Small intestine (tissue), 7 donors: ENCODE measurements at regions not wholly inside any gene's neighbourhood (a gene's known extent, or its start where the extent isn't known, plus 50 kb on each side); places are given as distances from the start of the nearest gene placed in this dataset.
"Not testable (repeated sequence)": the region's sequence is repeated elsewhere in the genome, so short reads cannot be mapped to it uniquely, and the experiment has no call there.

ENCODE experiments used
- DNase-seq, 2 donors: peaks; one replicate each; pipeline versions ENCODE4 v3.0.0 to v3.0.0-alpha.2; 2013
- FAIRE-seq: peaks from 2 replicates; lab custom pipeline; 2012; peaks lifted over from hg19 to GRCh38; lab: Jason Lieb, UNC
- H3K27ac ChIP-seq, 3 donors: one replicate each; pipeline ENCODE4 v1.5.1; 2013; ENCODE audit warnings: low read length in 2 of 3, mild to moderate bottlenecking in 2 of 3, control low read depth in 1 of 3, inconsistent platforms in 1 of 3, low read depth in 1 of 3, moderate library complexity in 1 of 3
- H3K27me3 ChIP-seq, 3 donors: one replicate each; pipeline ENCODE4 v1.6.1; 2013; ENCODE audit warnings: low read length in 3 of 3, inconsistent platforms in 1 of 3; ENCODE audit not compliant: control insufficient read depth in 3 of 3, insufficient read depth in 3 of 3
- H3K36me3 ChIP-seq, 3 donors: one replicate each; pipeline ENCODE4 v1.6.1; 2013; ENCODE audit warnings: low read length in 3 of 3, inconsistent platforms in 1 of 3, low read depth in 1 of 3, mild to moderate bottlenecking in 1 of 3, moderate library complexity in 1 of 3; ENCODE audit not compliant: control insufficient read depth in 3 of 3, insufficient read depth in 2 of 3
- H3K4me1 ChIP-seq, 3 donors: one replicate each; pipeline ENCODE4 v1.6.1; 2013; ENCODE audit warnings: low read length in 2 of 3, inconsistent platforms in 1 of 3, low read depth in 1 of 3, mild to moderate bottlenecking in 1 of 3, moderate library complexity in 1 of 3; ENCODE audit not compliant: control insufficient read depth in 3 of 3, insufficient read depth in 2 of 3
- H3K4me3 ChIP-seq, 3 donors: one replicate each; pipeline ENCODE4 v1.5.1; 2013; ENCODE audit warnings: low read length in 3 of 3, control low read depth in 1 of 3, inconsistent platforms in 1 of 3, low read depth in 1 of 3, mild to moderate bottlenecking in 1 of 3, moderate library complexity in 1 of 3
- H3K9me3 ChIP-seq, 2 donors: one replicate each; pipeline ENCODE4 v1.6.1; 2013; ENCODE audit warnings: low read depth in 1 of 2, low read length in 1 of 2; ENCODE audit not compliant: control insufficient read depth in 2 of 2, insufficient read depth in 1 of 2
- WGBS, 3 donors: extraction: QIAGEN DNeasy Blood & Tissue Kit; methylation state at CpG; one replicate each; pipeline ENCODE4 v1.1.7; 2013; 5-methylcytosine and 5-hydroxymethylcytosine counted together
- donor health status: healthy with polysubstance abuse.
- donor health status: control.
- donor health status: control.
- donor health status: Bipolar disorder and iron deficiency.
- donor health status: healthy.

GRCh38 chr11:29600151-29600575 lies 416.7 kb downstream of the KCNA4 start:
- not testable (repeated sequence) for H3K4me3 ChIP-seq, H3K9me3 ChIP-seq, FAIRE-seq, H3K4me1 ChIP-seq, H3K36me3 ChIP-seq, H3K27ac ChIP-seq, H3K27me3 ChIP-seq, DNase-seq
- WGBS, 3 donors = 95 to 99% (median 97%) methylated on average over 24 to 27 of the region's 27 CpGs

- Histone ChIP-seq H3K27me3 (no peaks in the 10 kb centered on the region), H3K4me3 (no peak overlapping the region), H3K36me3 (no peaks in the 10 kb centered on the region), H3K4me1 (no peaks in the 10 kb centered on the region), H3K27ac (no peak overlapping the region), H3K9me3 (no peaks in the 10 kb centered on the region)
- DNase-seq = no peak
- FAIRE-seq = no peak
Measured at GRCh38 chr11:29584342-29584741, 432.5 kb downstream of the KCNA4 start.

- DNase-seq (no peak), FAIRE-seq (no peak)
- Histone ChIP-seq H3K9me3 (no peaks in the 10 kb centered on the region), H3K4me3 (no peak overlapping the region), H3K27me3 (no peaks in the 10 kb centered on the region), H3K27ac (no peak overlapping the region), H3K4me1 (no peaks in the 10 kb centered on the region), H3K36me3 (no peaks in the 10 kb centered on the region)
- WGBS, 3 donors = 67 to 81% (median 79%) methylated on average over 2 of the region's 2 CpGs
Measured at GRCh38 chr11:29578806-29579205, 438.0 kb downstream of the KCNA4 start.

GRCh38 chr11:29564486-29564885 lies 452.3 kb downstream of the KCNA4 start:
- Histone ChIP-seq H3K9me3 (peaks cover 0 to 2% of the 10 kb centered on the region in 2 donors), H3K36me3 (no peaks in the 10 kb centered on the region), H3K27me3 (no peaks in the 10 kb centered on the region), H3K4me3 (no peak overlapping the region), H3K4me1 (no peaks in the 10 kb centered on the region), H3K27ac (no peak overlapping the region)
- no peak for FAIRE-seq
- DNase-seq = no peak

- no peak for DNase-seq
- H3K27me3 ChIP-seq = no peaks in the 10 kb centered on the region
- no peak overlapping the region for H3K27ac ChIP-seq
- H3K36me3 ChIP-seq = no peaks in the 10 kb centered on the region
- no peak for FAIRE-seq
- no peak overlapping the region for H3K4me3 ChIP-seq
- no peaks in the 10 kb centered on the region for H3K4me1 ChIP-seq
- 60 to 87% (median 76%) methylated on average over 3 of the region's 3 CpGs for WGBS, 3 donors
- H3K9me3 ChIP-seq = no peaks in the 10 kb centered on the region
Measured at GRCh38 chr11:29562183-29562582, 454.6 kb downstream of the KCNA4 start.

GRCh38 chr11:29553990-29554389 lies 462.8 kb downstream of the KCNA4 start:
- WGBS, 3 donors = 0 to 6% (median 5%) methylated on average over 1 of the region's 1 CpG
- Histone ChIP-seq H3K4me1 (no peaks in the 10 kb centered on the region), H3K4me3 (no peak overlapping the region), H3K36me3 (no peaks in the 10 kb centered on the region), H3K27me3 (no peaks in the 10 kb centered on the region), H3K9me3 (no peaks in the 10 kb centered on the region), H3K27ac (no peak overlapping the region)
- DNase-seq = no peak
- no peak for FAIRE-seq

GRCh38 chr11:29538339-29539036 lies 478.3 kb downstream of the KCNA4 start:
- H3K27me3 ChIP-seq = no peaks in the 10 kb centered on the region
- no peak overlapping the region for H3K4me3 ChIP-seq
- no peak overlapping the region for H3K27ac ChIP-seq
- DNase-seq (no peak), FAIRE-seq (no peak)
- no peaks in the 10 kb centered on the region for H3K4me1 ChIP-seq
- no peaks in the 10 kb centered on the region for H3K9me3 ChIP-seq
- no peaks in the 10 kb centered on the region for H3K36me3 ChIP-seq

GRCh38 chr11:29534836-29535235 lies 482.0 kb downstream of the KCNA4 start:
- no peaks in the 10 kb centered on the region for H3K9me3 ChIP-seq
- FAIRE-seq (no peak), DNase-seq (no peak)
- no peak overlapping the region for H3K4me3 ChIP-seq
- H3K36me3 ChIP-seq = no peaks in the 10 kb centered on the region
- H3K4me1 ChIP-seq = no peaks in the 10 kb centered on the region
- H3K27ac ChIP-seq = no peak overlapping the region
- no peaks in the 10 kb centered on the region for H3K27me3 ChIP-seq

- Histone ChIP-seq H3K27me3 (no peaks in the 10 kb centered on the region), H3K36me3 (no peaks in the 10 kb centered on the region), H3K27ac (no peak overlapping the region), H3K4me1 (peaks cover 0 to 4% (median 0%) of the 10 kb centered on the region in 3 donors), H3K4me3 (no peak overlapping the region), H3K9me3 (peaks cover 0 to 18% of the 10 kb centered on the region in 2 donors)
- DNase-seq (no peak), FAIRE-seq (no peak)
- WGBS, 3 donors = 50 to 72% (median 56%) methylated on average over 2 of the region's 2 CpGs
Measured at GRCh38 chr11:29530961-29531360, 485.9 kb downstream of the KCNA4 start.
